Endothelial cell of umbilical vein (primary cell): ENCODE measurements at regions not wholly inside any gene's neighbourhood (a gene's known extent, or its start where the extent isn't known, plus 50 kb on each side); places are given as distances from the start of the nearest gene placed in this dataset.

Experiments
- BruUV-seq: library from RNA; stranded (reverse); fragments of 400-500 nt; replicated peaks from 2 replicates; lab custom pipeline; 2021; lab: Mats Ljungman, UMichigan
- CTCF ChIA-PET: fragments of 300-600, 350-600 bp; sonication (Branson Sonifier 250); formaldehyde crosslinking; loops from one replicate; lab custom pipeline; 2021; ENCODE audit warnings: antibody characterized with exemption, inconsistent platforms; lab: Charles Lee
- POLR2A ChIA-PET: fragments of 300-600, 350-600 bp; sonication (Branson Sonifier 250); formaldehyde crosslinking; loops from one replicate; lab custom pipeline; 2021; ENCODE audit warnings: antibody characterized with exemption, inconsistent platforms; lab: Charles Lee
- DNase-seq: peaks from one replicate; pipeline ENCODE4 v3.0.0-alpha.2; 2011; ENCODE audit warnings: low read depth, low spot score
- FAIRE-seq: peaks from 2 replicates; lab custom pipeline; 2011; peaks lifted over from hg19 to GRCh38; lab: Jason Lieb, UNC
- H2AFZ ChIP-seq: 2 replicates; pipeline ENCODE4 v1.6.0; 2012; ENCODE audit warnings: low read depth, low read length, control low read depth, inconsistent platforms
- H3K27ac ChIP-seq: 2 replicates; pipeline ENCODE4 v1.5.1; 2011; ENCODE audit warnings: low read depth, mild to moderate bottlenecking, control low read depth, low read length, moderate library complexity; ENCODE audit not compliant: insufficient read depth
- H3K27me3 ChIP-seq, 2 experiments: 2 replicates each; pipeline versions ENCODE4 v1.6.0 to v1.6.1; 2011; ENCODE audit warnings: low read length in 2 of 2, mixed read lengths in 1 of 2; ENCODE audit not compliant: control insufficient read depth in 2 of 2, insufficient read depth in 2 of 2
- H3K36me3 ChIP-seq, 2 experiments: 2 replicates in 1 of 2; 3 replicates in 1 of 2; pipeline ENCODE4 v1.5.1; 2011; ENCODE audit warnings: low read length in 2 of 2, mild to moderate bottlenecking in 1 of 2, moderate library complexity in 1 of 2; ENCODE audit not compliant: control insufficient read depth in 2 of 2, insufficient read depth in 2 of 2; ENCODE audit errors: extremely low read depth in 1 of 2
- H3K4me1 ChIP-seq: 3 replicates; pipeline ENCODE4 v1.5.1; 2011; ENCODE audit warnings: mild to moderate bottlenecking, low read length; ENCODE audit not compliant: control insufficient read depth, insufficient read depth; ENCODE audit errors: extremely low read depth
- H3K4me2 ChIP-seq: 2 replicates; pipeline ENCODE4 v1.6.1; 2011; ENCODE audit warnings: low read length, control low read depth, mixed read lengths; ENCODE audit not compliant: insufficient read depth
- H3K4me3 ChIP-seq, 3 experiments: fragments of 200-600 bp in 1 of 3; sonication (generic), shearing (Covaris generic) in 1 of 3; replicated peaks in 1 of 3; 2 replicates each; pipeline ENCODE4 v1.5.1; 2011 to 2016; ENCODE audit warnings: control low read depth in 3 of 3, low read length in 3 of 3, mild to moderate bottlenecking in 2 of 3, inconsistent platforms in 1 of 3, low read depth in 1 of 3, moderate library complexity in 1 of 3; ENCODE audit not compliant: insufficient read depth in 1 of 3
- H3K79me2 ChIP-seq: 2 replicates; pipeline ENCODE4 v1.6.0; 2012; ENCODE audit warnings: low read length, inconsistent platforms; ENCODE audit not compliant: control insufficient read depth, insufficient read depth
- H3K9ac ChIP-seq: replicated peaks from 2 replicates; pipeline ENCODE3; 2011; ENCODE audit warnings: low read length, control low read depth; ENCODE audit not compliant: insufficient read depth; ENCODE audit errors: extremely low read depth
- H3K9me1 ChIP-seq: replicated peaks from 3 replicates; pipeline ENCODE4 v1.6.0; 2011; ENCODE audit warnings: mild to moderate bottlenecking, low read length; ENCODE audit not compliant: control insufficient read depth, insufficient read depth; ENCODE audit errors: extremely low read depth
- H3K9me3 ChIP-seq: replicated peaks from 2 replicates; pipeline ENCODE4 v1.5.1; 2012; ENCODE audit warnings: low read length, inconsistent platforms; ENCODE audit not compliant: control insufficient read depth, insufficient read depth
- H4K20me1 ChIP-seq: replicated peaks from 2 replicates; pipeline ENCODE3; 2011; ENCODE audit warnings: mild to moderate bottlenecking, low read length; ENCODE audit not compliant: control insufficient read depth, insufficient read depth; ENCODE audit errors: extremely low read depth
- CTCF ChIP-seq, 2 donors: IDR thresholded peaks; 1 replicate in 1 of 2; 2 replicates in 1 of 2; pipeline ENCODE4 v1.5.1; 2011; ENCODE audit warnings: low read length in 2 of 2, mild to moderate bottlenecking in 2 of 2, moderate library complexity in 2 of 2, control low read depth in 1 of 2, inconsistent platforms in 1 of 2, low read depth in 1 of 2; ENCODE audit not compliant: insufficient read depth in 1 of 2; ENCODE audit errors: extremely low read depth in 1 of 2
- EZH2 ChIP-seq: IDR thresholded peaks from 2 replicates; pipeline ENCODE4 v1.6.1; 2012; ENCODE audit warnings: borderline replicate concordance, low read depth, mild to moderate bottlenecking, moderate library complexity, low read length, inconsistent platforms; ENCODE audit not compliant: severe bottlenecking
- FOS ChIP-seq: IDR thresholded peaks from 2 replicates; pipeline ENCODE4 v1.6.1; 2011; ENCODE audit warnings: mild to moderate bottlenecking, low read length, moderate library complexity, borderline replicate concordance; ENCODE audit not compliant: insufficient read depth
- GATA2 ChIP-seq: IDR thresholded peaks from 2 replicates; pipeline ENCODE4 v1.7.0; 2011; ENCODE audit warnings: low read depth, mild to moderate bottlenecking, moderate library complexity, mixed read lengths, low read length; ENCODE audit not compliant: insufficient read length, insufficient read depth
- JUN ChIP-seq: IDR thresholded peaks from 2 replicates; pipeline ENCODE4 v1.6.1; 2011; ENCODE audit warnings: borderline replicate concordance, low read depth; ENCODE audit not compliant: insufficient read length, insufficient read depth
- MAX ChIP-seq: IDR thresholded peaks from 2 replicates; pipeline ENCODE4 v1.6.1; 2011; ENCODE audit not compliant: insufficient read depth, insufficient read length
- MYC ChIP-seq: IDR thresholded peaks from one replicate; pipeline ENCODE4 v1.6.1; 2011; ENCODE audit warnings: mild to moderate bottlenecking, low read depth, low read length
- POLR2A ChIP-seq: IDR thresholded peaks from 2 replicates; pipeline ENCODE4 v1.6.1; 2012; ENCODE audit warnings: low read depth, mild to moderate bottlenecking, control low read depth, low read length
- POLR2AphosphoS5 ChIP-seq: IDR thresholded peaks from 2 replicates; pipeline ENCODE4 v1.6.1; 2012; ENCODE audit warnings: low read depth, mild to moderate bottlenecking, control low read depth, low read length, moderate library complexity; ENCODE audit not compliant: insufficient read depth
- dilution Hi-C: fragments of 300-500 bp; cut with MboI; formaldehyde crosslinking; loops from one replicate; pipeline ENCODE4 v1.15.0; 2019; ENCODE audit warnings: low sequenced_read_pairs; ENCODE audit not compliant: extremely low pct_ligation_motif_present
- intact Hi-C: fragments of 100-400 bp; cut with micrococcal nuclease; formaldehyde crosslinking; loops from one replicate; pipeline ENCODE4 v1.10.0; 2022

GRCh38 chr13:39840201-39840600 is 184.7 kb downstream of the COG6 start:
- Histone ChIP-seq H3K27me3 (no peaks in the 10 kb centered on the region), H3K9me3 (no peaks in the 10 kb centered on the region), H3K4me3 (no peak overlapping the region), H3K4me1 (no peaks in the 10 kb centered on the region), H4K20me1 (no peaks in the 10 kb centered on the region), H3K4me2 (no peak overlapping the region), H3K79me2 (no peaks in the 10 kb centered on the region), H2AFZ (no peak overlapping the region), H3K9me1 (no peaks in the 10 kb centered on the region), H3K27ac (no peak overlapping the region), H3K9ac (no peak overlapping the region), H3K36me3 (no peaks in the 10 kb centered on the region)
- DNase-seq (no peak), FAIRE-seq (no peak)
- intact Hi-C loops (no loop called here), dilution Hi-C loops (no loop called here)
- no TSS peak for BruUV-seq
- ChIA-PET POLR2A (no interaction called here), CTCF (interaction anchor here (2.9 kb wide), 1 partner anchor 8 kb away, joined by 10 read pairs; no protein-coding TSS in a partner anchor)
- no peak for TF ChIP-seq CTCF (IDR thresholded peaks at IDR 0.05; ENCODE audit: extremely low read depth in 1 of 2, insufficient read depth in 1 of 2, low read depth in 1 of 2, low read length in 2 of 2)
- TF ChIP-seq MYC: no peak
- TF ChIP-seq POLR2A: no peak
- TF ChIP-seq MAX: no peak
- no peak for TF ChIP-seq EZH2
- TF ChIP-seq JUN: no peak
- no peak for TF ChIP-seq GATA2
- TF ChIP-seq POLR2AphosphoS5: no peak
- TF ChIP-seq FOS: no peak
